Chondrocyte (in vitro differentiated cells): ENCODE measurements at regions not wholly inside any gene's neighbourhood (a gene's known extent, or its start where the extent isn't known, plus 50 kb on each side); places are given as distances from the start of the nearest gene placed in this dataset.

Experiments
- DNase-seq: peaks from one replicate; pipeline ENCODE4 v3.0.0; 2021; ENCODE audit warnings: mixed read lengths, low spot score
- H3K27ac Mint-ChIP-seq: one replicate; pipeline ENCODE4 v1.8.0; 2021; ENCODE audit warnings: mild to moderate bottlenecking, moderate library complexity, mixed read lengths; ENCODE audit not compliant: unreplicated experiment
- H3K27me3 Mint-ChIP-seq: 2 replicates; pipeline ENCODE4 v1.8.0; 2021; ENCODE audit warnings: low read depth, mixed read lengths
- H3K36me3 Mint-ChIP-seq: 2 replicates; pipeline ENCODE4 v1.8.0; 2021; ENCODE audit warnings: low read depth, mixed read lengths
- H3K4me1 Mint-ChIP-seq: 2 replicates; pipeline ENCODE4 v1.8.0; 2021; ENCODE audit warnings: low read depth, mild to moderate bottlenecking, mixed read lengths
- H3K4me3 Mint-ChIP-seq: one replicate; pipeline ENCODE4 v1.8.0; 2021; ENCODE audit warnings: mild to moderate bottlenecking, moderate library complexity, mixed read lengths; ENCODE audit not compliant: unreplicated experiment
- H3K9me3 Mint-ChIP-seq: 2 replicates; pipeline ENCODE4 v1.8.0; 2021; ENCODE audit warnings: low read depth, mixed read lengths
- CTCF ChIP-seq: fragments of 200-600 bp; sonication (generic); IDR thresholded peaks from 2 replicates; pipeline ENCODE4 v1.5.0; 2021; ENCODE audit warnings: antibody characterized with exemption, mild to moderate bottlenecking, moderate library complexity

- H3K36me3 Mint-ChIP-seq = no peaks in the 10 kb centered on the region
- TF ChIP-seq CTCF = no peak
- DNase-seq = no peak
- peaks cover 1% of the 10 kb centered on the region for H3K27me3 Mint-ChIP-seq
- no peaks in the 10 kb centered on the region for H3K9me3 Mint-ChIP-seq
- no peak overlapping the region for H3K4me3 Mint-ChIP-seq
- H3K27ac Mint-ChIP-seq = no peak overlapping the region
- H3K4me1 Mint-ChIP-seq = no peaks in the 10 kb centered on the region
These were observed 200.9 kb downstream of the GRIN2B start for GRCh38 chr12:13780453-13780852.

- Mint-ChIP-seq H3K4me1 (no peaks in the 10 kb centered on the region), H3K9me3 (no peaks in the 10 kb centered on the region), H3K27ac (no peak overlapping the region), H3K27me3 (peaks cover 1% of the 10 kb centered on the region), H3K4me3 (no peak overlapping the region), H3K36me3 (no peaks in the 10 kb centered on the region)
- DNase-seq = no peak
- TF ChIP-seq CTCF = no peak
These were observed 204.0 kb downstream of the GRIN2B start for GRCh38 chr12:13777374-13777773.

- Mint-ChIP-seq H3K9me3 (no peaks in the 10 kb centered on the region), H3K27me3 (no peaks in the 10 kb centered on the region), H3K36me3 (no peaks in the 10 kb centered on the region), H3K4me1 (no peaks in the 10 kb centered on the region), H3K27ac (no peak overlapping the region), H3K4me3 (no peak overlapping the region)
- TF ChIP-seq CTCF = no peak
- no peak for DNase-seq
These were observed 209.1 kb downstream of the GRIN2B start for GRCh38 chr12:13772264-13772663.

- Mint-ChIP-seq H3K4me1 (no peaks in the 10 kb centered on the region), H3K9me3 (no peaks in the 10 kb centered on the region), H3K27me3 (no peaks in the 10 kb centered on the region), H3K4me3 (no peak overlapping the region), H3K36me3 (no peaks in the 10 kb centered on the region), H3K27ac (no peak overlapping the region)
- DNase-seq = no peak
- TF ChIP-seq CTCF = no peak
These were observed 210.8 kb downstream of the GRIN2B start for GRCh38 chr12:13770576-13770975.

- no peak for DNase-seq
- Mint-ChIP-seq H3K4me3 (no peak overlapping the region), H3K27me3 (no peaks in the 10 kb centered on the region), H3K4me1 (no peaks in the 10 kb centered on the region), H3K36me3 (no peaks in the 10 kb centered on the region), H3K9me3 (no peaks in the 10 kb centered on the region), H3K27ac (no peak overlapping the region)
- TF ChIP-seq CTCF = no peak
These were observed 211.4 kb downstream of the GRIN2B start for GRCh38 chr12:13769966-13770365.
